Coronary artery (tissue), 2 donors: ENCODE measurements at regions not wholly inside any gene's neighbourhood (a gene's known extent, or its start where the extent isn't known, plus 50 kb on each side); places are given as distances from the start of the nearest gene placed in this dataset.

ENCODE experiments used
- DNase-seq: peaks from one replicate; pipeline ENCODE4 v3.0.0-alpha.2; 2017; ENCODE audit warnings: low spot score
- H3K27ac ChIP-seq, 2 donors: fragments of 200-600 bp; sonication (generic); one replicate each; pipeline ENCODE4 v1.5.1; 2016 to 2019
- H3K4me3 ChIP-seq: fragments of 200-600 bp; sonication (generic); 2 replicates; pipeline ENCODE4 v1.5.1; 2016; ENCODE audit warnings: mild to moderate bottlenecking, moderate library complexity
- TF ChIP-seq, protein P1 (sequence below): fragments of 200-600 bp; sonication (generic); IDR thresholded peaks from one replicate; pipeline ENCODE4 v1.5.1; 2019; ENCODE audit warnings: antibody characterized with exemption

DNA sequence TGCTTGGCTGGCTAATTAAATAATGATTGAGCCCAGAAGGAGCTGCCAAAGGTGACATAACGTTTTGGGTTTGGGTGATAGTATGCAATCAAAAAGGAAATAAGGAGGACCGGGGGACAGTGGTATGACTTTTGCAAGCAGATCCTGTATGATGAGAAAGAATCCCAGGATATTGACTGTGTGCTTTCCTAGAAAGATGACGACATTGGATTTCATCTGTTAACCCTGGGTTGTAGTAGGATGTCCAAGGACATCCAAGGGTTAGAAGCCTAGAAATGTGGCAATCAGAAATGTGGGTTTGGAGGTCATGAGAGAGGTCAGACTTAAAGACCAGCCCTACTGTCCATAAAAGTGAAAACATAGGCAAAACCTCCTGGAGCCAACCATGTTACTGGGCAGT is 50.3 kb upstream of the HMHB1 start:
- no peak overlapping the region for H3K27ac ChIP-seq
- TF ChIP-seq, protein P1, sequence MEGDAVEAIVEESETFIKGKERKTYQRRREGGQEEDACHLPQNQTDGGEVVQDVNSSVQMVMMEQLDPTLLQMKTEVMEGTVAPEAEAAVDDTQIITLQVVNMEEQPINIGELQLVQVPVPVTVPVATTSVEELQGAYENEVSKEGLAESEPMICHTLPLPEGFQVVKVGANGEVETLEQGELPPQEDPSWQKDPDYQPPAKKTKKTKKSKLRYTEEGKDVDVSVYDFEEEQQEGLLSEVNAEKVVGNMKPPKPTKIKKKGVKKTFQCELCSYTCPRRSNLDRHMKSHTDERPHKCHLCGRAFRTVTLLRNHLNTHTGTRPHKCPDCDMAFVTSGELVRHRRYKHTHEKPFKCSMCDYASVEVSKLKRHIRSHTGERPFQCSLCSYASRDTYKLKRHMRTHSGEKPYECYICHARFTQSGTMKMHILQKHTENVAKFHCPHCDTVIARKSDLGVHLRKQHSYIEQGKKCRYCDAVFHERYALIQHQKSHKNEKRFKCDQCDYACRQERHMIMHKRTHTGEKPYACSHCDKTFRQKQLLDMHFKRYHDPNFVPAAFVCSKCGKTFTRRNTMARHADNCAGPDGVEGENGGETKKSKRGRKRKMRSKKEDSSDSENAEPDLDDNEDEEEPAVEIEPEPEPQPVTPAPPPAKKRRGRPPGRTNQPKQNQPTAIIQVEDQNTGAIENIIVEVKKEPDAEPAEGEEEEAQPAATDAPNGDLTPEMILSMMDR, result no peak

DNA sequence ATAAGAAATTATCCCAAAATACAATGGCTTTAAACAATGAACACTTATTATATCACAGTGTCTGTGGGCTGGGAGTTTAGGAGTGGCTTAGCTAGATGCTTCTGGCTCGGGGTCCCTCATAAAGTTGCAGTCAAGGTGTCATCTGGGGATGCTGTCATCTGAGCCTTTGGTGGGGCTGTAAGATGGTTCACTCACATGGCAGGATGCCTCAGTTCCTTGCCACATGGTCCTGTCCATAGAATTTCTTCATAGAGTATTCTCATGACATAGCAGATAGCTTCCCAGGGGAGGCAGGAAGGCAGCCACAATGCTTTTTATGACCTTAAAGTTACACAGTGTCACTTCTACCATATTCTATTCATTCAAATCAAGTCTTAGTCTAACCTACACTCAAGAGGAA is 51.2 kb upstream of the HMHB1 start:
- Histone ChIP-seq H3K27ac (no peak overlapping the region), H3K4me3 (no peak overlapping the region)
- no peak for DNase-seq
- TF ChIP-seq, protein P1, result no peak

More for the DNA sequence above, 50.3 kb upstream of the HMHB1 start:
- no peak overlapping the region for H3K4me3 ChIP-seq
- no peak for DNase-seq

DNA sequence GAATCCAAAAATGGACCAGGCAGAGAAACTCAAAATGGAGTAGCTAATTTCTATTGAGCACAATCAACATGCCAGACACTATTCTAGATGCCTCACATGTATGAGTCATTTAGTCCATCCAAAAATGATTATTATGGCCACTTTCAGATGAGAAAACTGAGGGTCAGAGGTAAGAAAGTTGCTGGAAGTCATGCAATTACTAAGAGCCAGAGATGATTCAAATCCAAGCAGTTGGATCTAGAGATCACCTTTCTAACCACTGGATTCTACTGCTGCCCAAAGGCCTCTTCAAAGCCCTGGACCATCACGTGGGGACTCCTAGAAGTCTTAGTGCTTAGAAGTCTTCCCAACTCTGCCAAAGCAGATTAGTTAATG is 51.8 kb upstream of the HMHB1 start:
- Histone ChIP-seq H3K27ac (no peak overlapping the region), H3K4me3 (no peak overlapping the region)
- TF ChIP-seq, protein P1, result no peak
- DNase-seq, result no peak

DNA sequence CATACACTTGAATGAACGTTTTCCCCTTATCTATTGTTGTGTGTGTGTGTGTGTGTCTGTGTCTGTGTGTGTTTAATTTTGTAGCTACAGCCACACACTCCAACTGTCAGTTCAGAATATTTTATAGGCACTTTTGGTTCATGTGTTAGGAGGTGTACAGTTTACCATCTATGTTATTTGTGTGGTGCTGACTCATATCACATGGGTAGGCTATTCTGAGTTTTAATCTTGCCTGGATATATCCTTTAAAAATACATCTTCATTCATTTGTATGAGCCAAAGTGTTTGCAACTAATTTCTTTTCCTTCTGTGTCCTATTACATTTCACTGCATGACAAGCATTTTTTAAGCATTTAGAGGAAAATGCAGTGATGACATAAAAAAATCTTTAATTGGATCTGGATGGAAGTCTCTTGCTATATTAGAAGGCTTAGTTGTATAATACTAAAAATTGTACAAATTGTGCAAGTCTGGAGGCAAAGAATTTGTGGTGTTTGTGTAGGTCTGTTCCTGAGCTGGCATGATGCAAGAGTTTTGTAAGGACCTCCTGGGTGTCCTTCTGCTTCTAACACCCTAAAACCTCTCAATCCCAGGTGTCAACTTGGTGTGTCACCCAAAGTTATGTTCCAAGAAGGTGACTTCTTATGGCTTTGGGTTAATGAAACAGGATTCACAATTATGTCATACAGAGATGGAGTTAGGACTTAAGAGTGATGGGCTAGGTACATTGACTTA is 52.4 kb upstream of the HMHB1 start:
- Histone ChIP-seq H3K4me3 (no peak overlapping the region), H3K27ac (no peak overlapping the region)
- TF ChIP-seq, protein P1, result no peak
- DNase-seq, result no peak

DNA sequence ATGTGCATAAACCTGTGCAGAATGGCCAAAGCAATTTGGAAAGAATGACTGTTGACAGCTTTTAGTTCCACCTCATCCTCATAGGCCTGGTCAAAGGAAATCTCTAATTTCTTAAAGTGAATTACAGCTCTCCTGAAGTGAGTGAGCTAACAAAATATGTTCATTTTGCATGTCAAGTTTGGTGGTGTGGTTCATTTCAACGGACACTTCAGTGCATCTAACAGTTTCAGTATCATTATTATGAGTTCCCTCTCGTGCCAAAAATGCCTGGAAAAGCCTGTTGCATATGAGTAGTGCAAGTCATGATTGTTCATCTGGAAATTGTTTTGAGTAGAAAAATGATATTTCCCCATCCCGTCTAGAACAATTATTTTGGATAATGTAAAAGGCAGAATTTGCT is 53.2 kb upstream of the HMHB1 start:
- DNase-seq, result no peak
- TF ChIP-seq, protein P1, result no peak
- Histone ChIP-seq H3K27ac (no peak overlapping the region), H3K4me3 (no peak overlapping the region)

DNA sequence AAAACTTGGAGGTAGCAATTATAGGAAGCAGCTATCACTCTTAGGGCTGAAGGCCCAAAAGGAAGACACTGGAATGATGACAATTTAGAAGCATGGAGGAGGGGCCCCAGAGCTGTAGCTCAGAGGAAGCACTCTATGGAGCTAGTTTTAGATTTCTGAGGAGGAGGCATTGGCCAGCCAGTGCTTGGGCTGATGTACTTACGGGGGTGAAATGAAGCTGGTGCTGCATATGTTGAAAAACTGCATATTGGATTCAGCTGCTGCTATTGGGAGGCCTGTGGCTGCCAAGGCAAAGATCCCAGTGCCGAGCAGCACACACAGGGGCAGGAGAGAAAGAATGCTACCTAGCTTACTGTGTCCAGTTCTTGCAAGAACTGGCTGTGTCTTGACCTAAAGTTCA is 53.9 kb upstream of the HMHB1 start:
- H3K4me3 ChIP-seq, result no peak overlapping the region
- DNase-seq, result no peak
- TF ChIP-seq, protein P1, result no peak
- H3K27ac ChIP-seq, result no peak overlapping the region

DNA sequence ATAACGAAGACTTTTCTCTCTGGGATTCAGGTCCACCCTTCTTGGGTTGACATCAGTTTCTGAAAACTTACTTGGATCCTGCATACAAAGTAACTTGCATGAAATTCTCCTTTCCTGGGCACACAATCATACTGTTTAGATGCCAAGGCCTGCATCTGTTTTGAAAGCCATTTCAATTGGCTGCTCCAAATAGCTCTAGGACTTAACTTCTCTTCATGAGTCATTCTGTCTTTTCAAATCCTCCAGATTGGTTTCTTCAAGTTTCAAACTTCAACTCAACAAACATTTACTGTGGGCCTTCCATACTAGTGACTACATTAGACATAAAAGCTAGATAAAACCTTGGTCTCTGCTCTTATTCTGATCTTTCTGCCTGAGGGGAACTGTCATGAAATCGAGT is 54.8 kb upstream of the HMHB1 start:
- TF ChIP-seq, protein P1, result no peak
- DNase-seq, result no peak
- Histone ChIP-seq H3K4me3 (no peak overlapping the region), H3K27ac (no peak overlapping the region)
